AG20443 (cell line): ENCODE measurements at regions not wholly inside any gene's neighbourhood (a gene's known extent, or its start where the extent isn't known, plus 50 kb on each side); places are given as distances from the start of the nearest gene placed in this dataset.

Source experiments
- DNase-seq: peaks from one replicate; pipeline ENCODE4 v3.0.0; 2012; ENCODE audit warnings: low spot score, mixed read lengths

DNA sequence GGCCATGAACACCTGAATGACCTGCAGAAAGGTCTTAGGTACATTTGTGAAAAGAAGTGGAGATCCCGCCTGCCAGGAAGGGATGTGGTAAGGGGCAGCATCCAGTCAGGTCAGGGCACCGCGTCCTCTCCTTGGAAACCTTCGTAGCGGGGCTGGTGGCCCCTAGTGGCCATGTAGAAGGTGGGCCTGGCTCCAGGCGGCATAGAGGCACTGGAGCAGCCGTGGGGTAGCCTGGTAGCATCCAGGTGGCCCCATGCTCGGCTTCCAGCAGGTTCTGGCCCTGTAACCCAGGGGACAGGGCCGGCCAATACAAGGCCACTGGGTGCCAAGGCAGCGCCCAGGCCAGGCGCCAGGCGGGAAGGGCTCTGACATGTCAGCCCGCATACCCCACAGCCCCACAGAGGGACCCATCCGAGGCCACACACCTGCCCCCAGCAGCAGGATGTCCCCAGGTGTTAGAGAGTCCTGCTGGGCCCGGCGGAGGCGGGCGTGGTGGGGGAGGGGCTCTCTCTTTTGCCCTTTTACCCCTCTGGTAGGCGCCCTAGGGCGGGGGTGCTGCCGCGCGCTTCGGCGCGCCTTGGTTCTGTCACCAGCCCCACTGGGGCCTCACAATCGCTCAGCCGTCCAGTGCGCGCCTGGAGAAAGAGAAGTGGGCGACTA is 58.3 kb upstream of the SPATA31E1 start:
- no peak for DNase-seq

- DNase-seq = no peak
Observed at GRCh38 chr9:87824886-87825285, 57.8 kb upstream of the SPATA31E1 start.

GRCh38 chr9:87826331-87826730 is 56.3 kb upstream of the SPATA31E1 start:
- no peak for DNase-seq

GRCh38 chr9:87827341-87827740 is 55.3 kb upstream of the SPATA31E1 start:
- peak; percentile 57 for DNase-seq

DNA sequence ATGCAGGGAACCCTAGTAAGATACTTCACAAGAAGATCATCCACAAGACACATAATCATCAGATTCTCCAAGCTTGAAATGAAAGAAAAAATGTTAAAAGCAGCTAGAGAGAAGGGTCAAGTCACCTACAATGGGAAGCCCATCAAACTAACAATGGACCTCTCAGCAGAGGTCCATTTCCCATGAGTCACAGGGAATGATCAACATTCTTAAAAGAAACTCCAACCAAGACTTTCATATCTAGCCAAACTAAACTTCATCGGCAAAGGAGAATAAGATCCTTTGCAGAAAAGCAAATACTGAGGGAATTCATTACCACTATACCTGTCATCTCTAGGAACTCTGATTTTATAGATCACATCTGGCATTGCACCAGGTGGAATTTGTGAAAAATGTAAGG is 52.9 kb upstream of the SPATA31E1 start:
- DNase-seq = no peak

GRCh38 chr9:87830446-87830845 is 52.2 kb upstream of the SPATA31E1 start:
- no peak for DNase-seq

- DNase-seq = no peak
Observed at GRCh38 chr9:87831159-87831558, 51.5 kb upstream of the SPATA31E1 start.
